Left hindlimb (tissue), 1 donor: ENCODE measurements at regions not wholly inside any gene's neighbourhood (a gene's known extent, or its start where the extent isn't known, plus 50 kb on each side); places are given as distances from the start of the nearest gene placed in this dataset.
"Not testable (repeated sequence)": the region's sequence is repeated elsewhere in the genome, so short reads cannot be mapped to it uniquely, and the experiment has no call there.

Experiments used
- DNase-seq: peaks from one replicate; pipeline ENCODE4 v3.0.0-alpha.2; 2018

GRCh38 chr13:63337921-63338320 is 1922.3 kb upstream of the PCDH20 start:
- DNase-seq: no peak

GRCh38 chr13:63337041-63337440 is 1921.4 kb upstream of the PCDH20 start:
- no peak for DNase-seq

- DNase-seq: no peak
Observed at GRCh38 chr13:63336549-63336948, 1920.9 kb upstream of the PCDH20 start.

- DNase-seq: no peak
Observed at GRCh38 chr13:63327584-63327983, 1911.9 kb upstream of the PCDH20 start.

- no peak for DNase-seq
Observed at GRCh38 chr13:63323441-63323840, 1907.8 kb upstream of the PCDH20 start.

- DNase-seq: no peak
Observed at GRCh38 chr13:63311587-63311986, 1895.9 kb upstream of the PCDH20 start.

GRCh38 chr13:63308549-63309165 is 1893.0 kb upstream of the PCDH20 start:
- DNase-seq: no peak

- DNase-seq: no peak
Observed at GRCh38 chr13:63307228-63307627, 1891.6 kb upstream of the PCDH20 start.

GRCh38 chr13:63305641-63306133 is 1890.0 kb upstream of the PCDH20 start:
- no peak for DNase-seq

GRCh38 chr13:63304497-63304896 is 1888.8 kb upstream of the PCDH20 start:
- DNase-seq: no peak

GRCh38 chr13:63299866-63300394 is 1884.3 kb upstream of the PCDH20 start:
- no peak for DNase-seq

- DNase-seq: no peak
Observed at GRCh38 chr13:63297163-63297562, 1881.5 kb upstream of the PCDH20 start.

GRCh38 chr13:63291701-63292100 is 1876.1 kb upstream of the PCDH20 start:
- DNase-seq: no peak

- DNase-seq: no peak
Observed at GRCh38 chr13:63288576-63288975, 1872.9 kb upstream of the PCDH20 start.

GRCh38 chr13:63287926-63288325 is 1872.3 kb upstream of the PCDH20 start:
- DNase-seq: no peak

- DNase-seq: no peak
Observed at GRCh38 chr13:63285426-63285825, 1869.8 kb upstream of the PCDH20 start.

- DNase-seq: no peak
Observed at GRCh38 chr13:63279136-63279535, 1863.5 kb upstream of the PCDH20 start.

- DNase-seq: no peak
Observed at GRCh38 chr13:63274772-63275171, 1859.1 kb upstream of the PCDH20 start.

- no peak for DNase-seq
Observed at GRCh38 chr13:63249411-63250187, 1834.0 kb upstream of the PCDH20 start.

GRCh38 chr13:63236667-63237396 is 1821.2 kb upstream of the PCDH20 start:
- DNase-seq: not testable (repeated sequence)

- not testable (repeated sequence) for DNase-seq
Observed at GRCh38 chr13:63218596-63218995, 1802.9 kb upstream of the PCDH20 start.

- DNase-seq: no peak
Observed at GRCh38 chr13:63209330-63210017, 1793.8 kb upstream of the PCDH20 start.

GRCh38 chr13:63208826-63209225 is 1793.2 kb upstream of the PCDH20 start:
- no peak for DNase-seq
